GM21786 (cell line): ENCODE measurements at regions not wholly inside any gene's neighbourhood (a gene's known extent, or its start where the extent isn't known, plus 50 kb on each side); places are given as distances from the start of the nearest gene placed in this dataset.

Experiments used
- ATAC-seq: cut with Tn5 transposase; IDR thresholded peaks from one replicate; pipeline ENCODE4 v1.9.1; 2021; ENCODE audit not compliant: unreplicated experiment

- ATAC-seq: no peak
These were observed 104.2 kb upstream of the AGAP1 start for GRCh38 chr2:235389626-235390025.

DNA sequence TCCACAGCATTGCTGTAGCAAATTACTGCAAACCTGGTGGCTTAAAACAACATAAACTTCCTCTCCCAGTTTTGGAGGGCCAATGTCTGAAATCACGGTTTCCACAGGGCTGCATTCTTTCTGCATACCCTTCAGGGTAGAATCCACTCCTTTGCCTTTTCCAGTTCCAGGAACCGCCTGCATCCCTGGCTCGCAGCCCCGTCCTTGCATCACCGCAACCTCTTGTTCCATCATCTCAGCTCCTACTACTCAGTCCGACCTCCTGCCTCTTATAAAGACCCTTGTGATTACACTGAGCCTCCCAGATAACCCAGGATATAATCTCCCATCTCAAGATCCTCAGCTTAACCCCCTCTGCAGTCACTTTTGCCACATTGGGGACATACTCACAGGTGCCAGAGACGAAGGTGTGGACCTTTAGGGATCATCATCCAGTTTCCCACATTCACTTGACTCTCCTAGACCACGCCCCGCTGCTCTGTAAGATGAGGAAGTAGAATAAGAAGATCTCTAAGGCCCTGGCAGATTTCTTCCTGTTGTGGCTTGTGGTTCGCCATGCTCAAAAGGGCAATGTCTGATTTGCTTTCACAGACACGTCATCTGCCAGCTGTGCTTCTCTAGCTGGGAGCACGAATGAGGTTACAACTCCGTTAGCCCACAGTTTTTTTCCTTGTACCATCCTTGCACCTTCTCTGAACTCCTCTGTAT, 103.6 kb upstream of the AGAP1 start:
- peak; percentile 85 for ATAC-seq

DNA sequence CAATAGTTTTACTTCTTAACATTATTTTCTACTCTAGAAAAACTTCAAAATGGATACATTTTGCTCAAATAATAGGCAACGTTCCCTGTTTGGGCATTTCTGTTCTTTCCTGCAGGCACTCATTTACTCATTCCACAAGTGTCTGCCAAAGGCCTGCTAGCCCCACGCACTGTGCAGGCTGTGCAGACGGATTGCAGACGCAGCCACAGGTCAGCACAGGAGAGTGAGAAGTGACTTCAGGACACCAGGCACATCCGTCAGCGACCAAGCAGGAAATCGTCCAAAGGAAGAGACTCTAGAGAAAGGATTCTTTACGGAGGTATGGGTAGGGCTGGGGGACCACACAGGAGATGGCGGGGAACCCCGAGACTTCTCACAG, 103.0 kb upstream of the AGAP1 start:
- ATAC-seq: no peak

- no peak for ATAC-seq
These were observed 101.8 kb upstream of the AGAP1 start for GRCh38 chr2:235391921-235392615.

GRCh38 chr2:235394278-235394828, 99.5 kb upstream of the AGAP1 start:
- no peak for ATAC-seq

GRCh38 chr2:235396071-235396846, 97.6 kb upstream of the AGAP1 start:
- ATAC-seq: no peak

DNA sequence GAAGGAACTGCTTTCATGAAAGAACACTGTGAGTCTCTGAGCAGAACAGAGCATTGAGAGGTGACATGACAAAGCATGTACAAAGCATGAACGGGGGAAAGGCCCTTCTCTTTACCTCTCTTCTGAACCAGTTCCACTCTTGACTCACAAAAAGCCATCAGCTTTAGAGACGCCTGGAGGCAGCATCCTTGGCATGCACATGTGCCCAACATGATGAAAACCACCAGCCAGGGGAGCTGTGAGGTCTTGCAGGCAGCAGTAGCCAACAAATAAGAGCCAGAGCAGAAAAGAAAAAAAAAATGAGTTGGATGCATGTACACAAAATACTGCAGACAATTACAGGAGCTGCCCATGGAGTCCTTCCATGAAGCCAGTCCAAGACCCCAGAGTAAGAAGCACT, 95.5 kb upstream of the AGAP1 start:
- ATAC-seq: no peak

- no peak for ATAC-seq
These were observed 93.9 kb upstream of the AGAP1 start for GRCh38 chr2:235399895-235400294.

GRCh38 chr2:235402422-235402821, 91.4 kb upstream of the AGAP1 start:
- no peak for ATAC-seq

GRCh38 chr2:235405612-235406361, 88.1 kb upstream of the AGAP1 start:
- ATAC-seq: no peak

GRCh38 chr2:235406430-235406829, 87.4 kb upstream of the AGAP1 start:
- ATAC-seq: no peak

DNA sequence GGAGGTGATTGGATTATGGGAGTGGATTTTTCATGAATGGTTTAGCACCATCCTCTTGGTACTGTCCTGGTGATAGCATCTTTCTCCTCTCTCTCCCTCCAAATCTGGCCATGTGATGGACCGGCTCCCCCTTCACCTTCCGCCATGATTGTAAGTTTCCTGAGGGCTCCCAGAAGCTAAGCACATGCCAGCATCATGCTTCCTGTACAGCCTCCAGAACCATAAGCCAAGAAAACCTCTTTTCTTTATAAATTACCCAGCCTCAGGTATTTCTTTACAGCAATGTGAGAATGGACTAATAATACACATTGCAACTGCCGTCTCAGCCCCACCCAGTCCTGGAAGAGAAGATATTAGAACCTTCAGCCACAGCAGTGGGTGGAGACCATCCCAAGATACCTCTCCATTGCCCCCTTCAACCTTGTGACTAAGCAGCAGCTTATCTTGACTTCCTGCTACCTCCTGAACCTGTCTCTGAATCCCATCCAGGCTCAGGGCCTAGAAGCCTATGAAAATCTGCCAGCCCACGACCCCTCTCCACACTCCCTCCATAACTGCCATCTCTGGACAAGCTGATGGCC, 81.8 kb upstream of the AGAP1 start:
- ATAC-seq: no peak

- ATAC-seq: no peak
These were observed 80.8 kb upstream of the AGAP1 start for GRCh38 chr2:235413064-235413463.

GRCh38 chr2:235414422-235414821, 79.4 kb upstream of the AGAP1 start:
- no peak for ATAC-seq

GRCh38 chr2:235416858-235417499, 76.9 kb upstream of the AGAP1 start:
- ATAC-seq: no peak

GRCh38 chr2:235418918-235419317, 74.9 kb upstream of the AGAP1 start:
- no peak for ATAC-seq

GRCh38 chr2:235419996-235420395, 73.8 kb upstream of the AGAP1 start:
- no peak for ATAC-seq

GRCh38 chr2:235421618-235422017, 72.2 kb upstream of the AGAP1 start:
- no peak for ATAC-seq

DNA sequence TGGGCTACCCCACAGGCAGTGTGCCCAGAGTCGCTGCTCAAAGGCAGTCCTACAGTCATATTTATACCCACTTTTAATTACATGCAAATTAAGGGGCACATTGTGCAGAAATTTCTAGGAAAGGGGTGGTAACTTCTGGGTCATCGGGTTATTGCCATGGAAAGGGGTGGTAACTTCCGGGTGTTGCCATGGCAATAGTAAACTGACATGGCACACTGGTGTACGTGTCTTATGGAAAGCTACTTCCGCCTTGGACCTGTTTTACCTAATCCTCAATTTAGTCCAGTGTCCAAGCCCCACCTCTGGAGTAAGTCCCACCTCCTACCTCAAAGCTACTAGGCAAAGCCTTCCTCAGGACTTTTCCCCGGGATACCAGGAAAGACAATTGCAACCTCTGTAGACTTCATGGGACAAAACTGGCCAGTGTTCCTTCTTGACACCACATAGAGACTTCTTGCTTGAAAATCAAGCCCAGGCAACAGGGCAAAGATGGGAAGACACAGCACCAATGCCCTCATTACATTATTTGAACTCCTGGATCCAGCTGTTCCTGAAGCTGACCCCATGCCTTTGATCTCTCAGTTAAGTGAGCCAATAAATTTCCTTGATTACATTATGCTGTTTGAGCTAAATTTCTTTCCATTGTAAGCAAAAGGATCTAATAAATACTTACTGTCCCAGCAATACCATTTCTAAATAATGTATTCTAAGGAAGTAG, 63.3 kb upstream of the AGAP1 start:
- no peak for ATAC-seq
